Fibroblast of gingiva (primary cell): ENCODE measurements at regions not wholly inside any gene's neighbourhood (a gene's known extent, or its start where the extent isn't known, plus 50 kb on each side); places are given as distances from the start of the nearest gene placed in this dataset.
"Not testable (repeated sequence)": the region's sequence is repeated elsewhere in the genome, so short reads cannot be mapped to it uniquely, and the experiment has no call there.

Source experiments
- DNase-seq: peaks from one replicate; pipeline ENCODE4 v3.0.0-alpha.2; 2011; ENCODE audit warnings: low read depth

DNA sequence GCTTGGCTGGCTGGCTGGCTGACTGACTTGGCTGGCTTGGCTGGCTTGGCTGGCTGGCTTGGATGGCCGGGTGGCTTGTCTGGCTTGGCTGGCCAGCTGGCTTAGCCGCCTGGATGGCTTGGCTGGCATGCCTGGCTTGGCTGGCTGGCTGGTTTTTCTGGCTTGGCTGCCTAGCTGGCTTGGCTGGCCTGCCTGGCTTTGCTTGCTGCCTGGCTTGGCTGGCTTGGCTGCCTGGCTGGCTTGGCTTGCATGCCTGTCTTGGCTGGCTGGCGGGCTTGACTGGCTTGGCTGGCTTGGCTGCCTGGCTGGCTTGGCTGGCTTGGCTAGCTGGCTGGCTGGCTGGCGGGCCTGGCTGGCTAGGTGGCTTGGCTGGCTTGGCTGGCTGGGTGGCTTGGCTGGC is 2830.5 kb downstream of the RPIA start:
- DNase-seq, result not testable (repeated sequence)

DNA sequence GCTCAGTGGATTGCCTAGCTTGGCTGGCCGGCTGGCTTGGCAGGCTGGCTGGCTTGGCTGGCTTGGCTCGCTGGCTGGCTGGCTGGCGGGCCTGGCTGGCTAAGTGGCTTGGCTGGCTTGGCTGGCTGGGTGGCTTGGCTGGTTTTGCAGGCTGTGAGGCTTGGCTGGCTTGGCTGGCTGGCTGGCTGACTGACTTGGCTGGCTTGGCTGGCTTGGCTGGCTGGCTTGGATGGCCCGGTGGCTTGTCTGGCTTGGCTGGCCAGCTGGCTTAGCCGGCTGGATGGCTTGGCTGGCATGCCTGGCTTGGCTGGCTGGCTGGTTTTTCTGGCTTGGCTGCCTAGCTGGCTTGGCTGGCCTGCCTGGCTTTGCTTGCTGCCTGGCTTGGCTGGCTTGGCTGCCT is 2831.4 kb downstream of the RPIA start:
- DNase-seq, result not testable (repeated sequence)

DNA sequence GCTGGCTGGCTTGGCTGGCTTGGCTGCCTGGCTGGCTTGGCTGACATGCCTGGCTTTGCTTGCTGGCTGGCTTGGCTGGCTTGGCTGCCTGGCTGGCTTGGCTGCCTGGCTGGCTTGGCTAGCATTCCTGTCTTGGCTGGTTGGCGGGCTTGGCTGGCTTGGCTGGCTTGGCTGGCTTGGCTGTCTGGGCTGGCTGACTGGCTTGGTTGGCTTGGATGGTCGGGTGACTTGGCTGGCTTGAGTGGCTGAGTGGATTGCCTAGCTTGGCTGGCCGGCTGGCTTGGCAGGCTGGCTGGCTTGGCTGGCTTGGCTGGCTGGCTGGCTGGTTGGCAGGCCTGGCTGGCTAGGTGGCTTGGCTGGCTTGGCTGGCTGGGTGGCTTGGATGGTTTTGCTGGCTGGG is 2832.3 kb downstream of the RPIA start:
- not testable (repeated sequence) for DNase-seq

DNA sequence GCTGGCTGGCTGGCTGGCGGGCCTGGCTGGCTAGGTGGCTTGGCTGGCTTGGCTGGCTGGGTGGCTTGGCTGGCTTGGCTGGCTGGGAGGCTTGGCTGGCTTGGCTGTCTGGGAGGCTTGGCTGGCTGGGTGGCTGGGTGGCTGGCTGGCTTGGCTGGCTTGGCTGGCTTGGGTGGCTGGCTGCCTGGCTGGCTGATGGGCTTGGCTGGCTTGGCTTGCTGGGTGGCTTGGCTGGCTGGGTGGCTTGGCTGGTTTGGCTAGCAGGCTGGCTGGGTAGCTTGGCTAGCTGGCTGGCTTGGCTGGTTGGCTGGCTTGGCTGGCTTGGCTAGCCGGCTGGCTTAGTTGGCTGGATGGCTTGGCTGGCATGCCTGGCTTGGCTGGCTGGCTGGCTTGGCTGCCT is 2834.1 kb downstream of the RPIA start:
- DNase-seq, result not testable (repeated sequence)

DNA sequence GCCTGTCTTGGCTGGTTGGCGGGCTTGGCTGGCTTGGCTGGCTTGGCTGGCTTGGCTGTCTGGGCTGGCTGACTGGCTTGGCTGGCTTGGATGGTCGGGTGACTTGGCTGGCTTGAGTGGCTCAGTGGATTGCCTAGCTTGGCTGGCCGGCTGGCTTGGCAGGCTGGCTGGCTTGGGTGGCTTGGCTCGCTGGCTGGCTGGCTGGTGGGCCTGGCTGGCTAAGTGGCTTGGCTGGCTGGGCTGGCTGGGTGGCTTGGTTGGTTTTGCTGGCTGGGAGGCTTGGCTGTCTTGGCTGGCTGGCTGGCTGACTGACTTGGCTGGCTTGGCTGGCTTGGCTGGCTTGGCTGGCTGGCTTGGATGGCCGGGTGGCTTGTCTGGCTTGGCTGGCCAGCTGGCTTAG is 2834.6 kb downstream of the RPIA start:
- DNase-seq, result not testable (repeated sequence)

DNA sequence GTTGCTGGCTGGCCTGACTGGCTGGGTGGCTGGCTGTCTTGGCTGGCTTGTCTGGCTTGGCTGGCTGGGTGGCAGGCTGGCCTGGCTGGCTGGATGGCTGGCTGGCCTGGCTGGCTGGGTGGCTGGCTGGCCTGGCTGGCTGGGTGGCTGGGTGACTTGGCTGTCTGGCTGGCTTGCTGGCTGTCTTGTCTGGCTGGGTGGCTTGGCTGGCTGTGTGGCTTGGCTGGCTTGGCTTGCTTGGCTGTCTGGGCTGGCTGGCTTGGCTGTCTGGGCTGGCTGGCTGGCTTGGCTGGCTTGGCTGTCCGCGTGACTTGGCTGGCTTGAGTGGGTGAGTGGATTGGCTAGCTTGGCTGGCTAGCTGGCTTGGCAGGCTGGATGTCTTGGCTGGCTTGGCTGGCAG is 2835.6 kb downstream of the RPIA start:
- not testable (repeated sequence) for DNase-seq

DNA sequence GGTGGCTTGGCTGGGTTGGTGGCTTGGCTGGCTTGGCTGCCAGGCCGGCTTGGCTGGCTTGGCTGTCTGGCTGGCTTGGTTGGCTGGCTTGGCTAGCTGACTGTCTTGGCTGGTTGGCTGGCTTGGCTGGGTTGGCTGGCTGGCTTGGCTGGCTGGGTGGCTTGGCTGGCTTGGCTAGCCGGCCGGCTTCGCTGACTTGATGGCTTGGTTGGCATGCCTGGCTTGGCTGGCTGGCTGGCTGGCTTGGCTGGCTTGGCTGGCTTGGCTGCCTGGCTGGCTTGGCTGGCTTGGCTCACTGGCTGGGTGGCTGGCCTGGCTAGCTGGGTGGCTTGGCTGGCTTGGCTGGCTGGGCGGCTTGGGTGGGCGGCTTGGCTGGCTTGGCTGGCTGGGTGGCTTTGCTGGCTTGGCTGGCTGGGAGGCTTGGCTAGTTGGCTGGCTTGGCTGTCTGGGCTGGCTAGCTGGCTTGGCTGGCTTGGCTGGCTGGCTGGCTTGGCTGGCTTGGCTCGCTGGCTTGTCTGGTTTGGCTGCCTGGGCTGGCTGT is 2836.1 kb downstream of the RPIA start:
- not testable (repeated sequence) for DNase-seq

DNA sequence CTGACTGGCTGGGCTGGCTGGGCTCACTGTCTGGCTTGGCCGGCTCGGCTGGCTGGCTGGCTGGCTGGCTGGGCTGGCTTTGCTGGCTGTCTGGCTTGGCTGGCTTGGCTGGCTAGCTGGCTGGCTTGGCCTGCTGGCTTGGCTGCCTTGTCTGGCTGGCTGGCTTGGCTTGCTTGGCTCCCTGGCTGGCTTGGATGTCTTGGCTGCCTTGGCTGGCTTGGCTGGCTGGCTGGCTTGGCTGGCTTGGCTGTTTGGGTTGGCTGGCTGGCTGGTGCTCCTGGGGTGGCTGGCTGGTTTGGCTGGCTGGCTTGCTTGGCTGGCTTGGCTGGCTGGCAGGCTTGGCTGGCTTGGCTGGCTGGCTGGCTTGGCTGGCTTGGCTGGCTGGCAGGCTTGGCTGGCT is 2836.9 kb downstream of the RPIA start:
- DNase-seq, result not testable (repeated sequence)

DNA sequence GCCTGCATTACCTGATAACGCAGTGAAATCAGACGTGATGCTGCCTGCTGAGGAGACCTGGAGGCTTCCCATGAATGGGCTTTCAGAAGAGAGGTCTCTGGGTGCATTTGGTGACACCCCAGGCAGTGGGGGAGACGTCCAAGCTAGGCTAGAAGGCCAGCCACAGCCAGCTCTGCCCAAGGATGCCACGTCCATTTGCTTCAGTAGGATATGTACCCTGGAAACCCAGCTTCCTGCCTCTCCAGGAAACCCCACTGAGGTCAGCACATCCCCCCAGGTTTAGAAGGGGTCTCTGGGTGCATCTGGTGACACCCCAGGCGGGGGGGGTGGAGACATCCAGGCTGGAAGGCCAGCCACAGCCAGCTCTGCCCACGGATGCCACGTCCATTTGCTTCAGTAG is 2844.6 kb downstream of the RPIA start:
- DNase-seq, result not testable (repeated sequence)

DNA sequence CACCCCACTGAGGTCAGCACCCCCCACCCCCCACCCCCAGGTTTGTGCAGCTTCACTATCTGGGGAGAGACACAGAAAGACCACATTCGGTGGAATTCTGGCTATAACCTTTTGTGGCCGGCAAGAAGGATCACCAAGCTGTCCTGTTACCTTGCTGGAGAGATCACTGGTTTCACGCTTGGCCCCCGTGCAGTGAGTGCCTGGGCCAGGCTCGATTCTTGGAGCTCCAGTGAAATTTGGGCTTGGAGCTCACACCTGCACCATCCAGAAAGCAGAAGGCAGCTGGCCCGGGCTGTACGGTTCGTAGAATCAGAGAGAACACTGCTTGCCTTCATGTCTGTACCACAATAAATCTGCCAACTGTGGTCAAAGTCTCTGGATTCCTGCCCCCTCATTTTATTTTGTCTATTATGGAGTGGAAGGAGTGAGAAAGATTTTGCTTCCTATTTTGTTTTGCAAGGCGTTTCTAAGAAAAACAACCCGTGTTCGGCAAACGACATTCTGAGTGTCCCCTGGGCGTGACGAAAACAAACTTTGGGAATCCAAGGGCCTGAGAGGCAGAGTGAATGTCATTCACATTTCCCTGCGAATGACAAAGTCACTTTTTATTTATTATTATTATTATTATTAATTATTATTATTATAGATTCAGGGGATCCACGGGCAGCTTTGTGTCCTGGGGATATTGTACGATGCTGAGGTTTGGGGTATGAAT is 2845.2 kb downstream of the RPIA start:
- DNase-seq, result not testable (repeated sequence)

DNA sequence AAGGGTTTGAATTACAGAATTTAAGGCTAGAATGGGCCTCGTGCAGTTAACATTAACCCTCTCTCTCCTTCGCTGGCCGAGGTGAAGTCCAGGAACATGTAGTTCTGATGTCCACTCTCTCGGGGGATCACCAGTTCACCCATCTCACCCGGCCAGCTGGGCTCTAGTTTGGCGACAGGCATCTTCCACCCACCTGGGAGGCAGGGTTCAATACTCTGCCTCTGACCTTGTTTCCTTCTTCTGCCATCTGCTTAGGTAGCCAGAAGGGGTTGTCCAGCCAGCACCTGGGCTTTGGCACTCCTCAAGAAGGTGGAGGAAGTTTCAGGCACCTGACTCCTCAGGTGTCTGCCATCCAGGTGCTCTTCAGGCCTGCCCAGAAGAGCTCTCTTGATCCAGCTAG is 2857.8 kb downstream of the RPIA start:
- DNase-seq, result not testable (repeated sequence)

DNA sequence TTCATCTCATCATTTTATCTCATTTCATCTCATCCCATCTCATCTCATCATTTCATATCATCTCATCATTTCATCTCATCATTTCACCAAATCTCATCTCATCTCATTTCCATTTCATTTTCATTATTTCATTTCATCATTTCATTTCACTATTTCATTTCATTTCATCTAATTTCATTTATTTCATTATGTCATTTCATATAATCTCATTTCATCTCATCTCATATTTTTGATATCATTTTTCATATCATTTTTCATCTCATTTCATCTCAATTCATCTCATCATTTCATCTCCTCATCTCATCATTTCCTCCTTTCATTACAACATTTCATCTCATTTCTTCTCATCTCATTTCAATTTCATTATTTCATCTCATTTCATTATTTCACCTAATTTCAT is 2866.8 kb downstream of the RPIA start:
- not testable (repeated sequence) for DNase-seq

DNA sequence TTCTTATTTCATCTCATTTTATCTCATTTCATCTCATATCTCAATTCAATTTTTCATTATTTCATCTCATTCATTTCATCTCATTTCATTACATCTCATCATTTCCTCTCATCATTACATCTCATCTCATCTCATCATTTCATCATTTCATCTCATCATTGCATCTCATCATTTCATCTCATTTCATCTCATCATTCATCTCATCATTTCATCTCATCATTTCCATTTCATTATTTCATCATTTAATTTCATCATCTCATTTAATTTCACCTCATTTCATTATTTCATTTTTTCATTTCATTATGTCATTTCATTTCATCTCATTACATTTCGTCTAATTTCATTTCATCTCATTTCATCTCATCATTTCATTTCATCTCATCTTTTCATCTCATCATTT is 2867.8 kb downstream of the RPIA start:
- DNase-seq, result not testable (repeated sequence)

DNA sequence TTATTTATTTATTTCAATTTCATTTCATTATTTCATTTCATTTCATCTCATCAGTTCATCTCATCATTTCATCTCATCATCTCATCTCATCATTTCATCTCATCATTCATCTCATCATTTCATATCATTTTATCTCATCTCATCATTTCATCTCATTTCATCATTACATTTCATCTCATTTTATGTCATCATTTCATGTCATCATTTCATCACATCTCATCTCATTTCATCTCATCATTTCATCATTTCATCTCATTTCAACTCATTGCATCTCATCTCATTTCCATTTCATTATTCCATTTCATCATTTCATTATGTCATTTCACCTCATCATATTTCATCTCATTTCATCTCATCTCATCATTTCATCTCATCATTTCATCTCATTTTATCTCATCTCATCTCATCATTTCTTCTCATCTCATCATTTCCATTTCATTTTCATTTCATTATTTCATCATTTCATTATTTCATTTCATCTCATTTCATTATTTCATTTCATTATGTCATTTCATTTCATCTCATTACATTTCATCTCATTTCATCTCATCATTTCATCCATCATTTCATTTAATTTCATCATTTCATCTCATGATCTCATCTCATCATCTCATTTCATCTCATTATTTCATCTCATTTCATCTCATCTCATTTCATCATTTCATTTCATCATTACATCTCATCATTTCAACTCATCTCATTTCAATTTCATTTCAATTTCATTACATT is 2868.6 kb downstream of the RPIA start:
- not testable (repeated sequence) for DNase-seq

DNA sequence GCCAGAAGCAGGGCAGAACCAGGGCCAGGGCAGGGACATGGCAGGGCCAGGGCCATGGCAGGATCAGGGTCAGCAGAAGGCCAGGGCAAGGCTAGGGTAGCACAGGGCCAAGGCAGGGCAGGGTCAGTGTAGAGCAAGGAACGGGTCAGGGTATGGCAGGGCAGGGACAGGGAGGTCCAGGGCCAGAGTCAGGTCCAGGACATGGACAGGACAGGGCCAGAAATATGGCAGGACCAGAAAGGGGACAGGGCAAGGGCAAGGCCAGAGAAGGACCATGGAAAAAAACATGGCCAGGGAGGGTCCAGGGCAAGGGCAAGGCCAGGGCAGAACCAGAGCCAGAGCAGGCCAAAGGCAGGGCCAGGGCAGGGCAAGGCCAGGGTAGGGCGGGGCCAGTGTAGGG is 2870.7 kb downstream of the RPIA start:
- not testable (repeated sequence) for DNase-seq

DNA sequence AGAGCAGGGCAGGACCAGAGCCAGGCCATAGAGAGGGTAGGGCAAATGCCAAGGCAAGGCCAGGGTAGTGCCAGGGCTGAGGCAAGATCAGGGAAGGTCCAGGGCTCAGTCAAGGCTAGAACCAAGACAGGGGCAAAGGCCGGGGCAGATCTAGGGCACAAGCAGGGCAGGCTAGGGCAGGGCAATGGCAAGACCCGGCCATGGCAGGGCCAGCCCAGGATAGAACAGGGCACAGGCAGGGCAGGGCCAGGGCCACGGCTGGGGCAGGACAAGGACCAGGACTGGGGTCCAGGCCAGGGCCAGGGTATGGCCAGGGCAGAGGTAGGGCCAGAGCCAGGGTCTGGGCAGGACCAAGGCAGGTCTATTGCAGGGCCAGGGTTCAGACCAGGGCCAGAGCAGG is 2873.2 kb downstream of the RPIA start:
- not testable (repeated sequence) for DNase-seq

DNA sequence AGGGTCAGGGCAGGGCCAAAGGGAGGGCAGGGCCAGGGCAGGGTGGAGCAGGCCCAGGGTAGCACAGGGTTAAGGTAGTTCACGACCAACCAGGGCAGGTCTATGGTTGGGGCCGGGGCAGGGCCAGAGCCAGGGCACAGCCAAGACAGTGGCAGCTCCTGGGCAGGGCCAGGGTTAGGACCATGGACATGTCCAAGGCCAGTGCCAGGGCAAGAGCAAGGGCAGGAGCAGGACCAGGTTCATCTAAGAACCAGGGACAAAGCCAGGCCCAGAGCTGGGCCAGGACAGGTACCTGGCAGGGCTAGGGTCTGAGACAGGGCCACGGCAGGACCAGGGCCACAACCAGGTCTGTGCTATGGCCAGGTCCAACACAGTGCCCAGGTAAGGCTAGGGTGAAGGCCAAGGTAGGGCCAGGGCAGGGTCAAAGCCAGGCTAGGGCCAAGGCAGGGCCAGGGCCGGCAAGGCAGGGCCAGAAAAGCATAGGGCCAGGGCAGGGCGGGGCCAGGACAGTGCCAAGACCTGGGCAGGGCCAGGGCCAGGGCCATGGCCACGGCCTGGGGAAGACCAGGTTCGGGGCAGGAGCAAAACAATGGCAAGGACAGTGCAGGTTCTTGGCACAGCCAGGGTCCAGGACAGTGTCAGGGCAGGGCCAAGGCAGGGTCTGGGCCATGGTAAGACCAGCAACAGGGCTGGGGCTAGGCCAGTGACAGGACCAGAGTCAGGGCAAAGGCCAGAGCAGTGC is 2874.4 kb downstream of the RPIA start:
- not testable (repeated sequence) for DNase-seq

DNA sequence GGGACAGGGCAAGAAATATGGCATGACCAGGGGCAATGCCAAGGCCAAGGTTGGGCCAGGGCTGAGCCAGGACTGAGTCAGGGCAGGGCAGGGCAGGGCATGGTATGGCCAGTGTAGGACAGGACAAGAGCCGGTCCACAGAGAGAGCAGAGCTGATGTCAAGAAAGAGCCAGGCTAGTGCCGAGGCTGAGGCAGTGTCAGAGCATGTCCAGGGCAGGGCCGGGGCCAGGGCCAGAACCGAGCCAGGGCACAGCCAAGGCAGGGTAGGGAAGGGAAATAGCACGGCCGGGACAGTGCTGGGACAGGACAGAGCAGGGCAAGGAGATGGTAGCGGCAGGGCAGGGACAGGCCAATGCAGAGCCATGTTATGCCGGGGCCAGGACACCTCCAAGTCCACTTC is 2875.1 kb downstream of the RPIA start:
- DNase-seq, result not testable (repeated sequence)

DNA sequence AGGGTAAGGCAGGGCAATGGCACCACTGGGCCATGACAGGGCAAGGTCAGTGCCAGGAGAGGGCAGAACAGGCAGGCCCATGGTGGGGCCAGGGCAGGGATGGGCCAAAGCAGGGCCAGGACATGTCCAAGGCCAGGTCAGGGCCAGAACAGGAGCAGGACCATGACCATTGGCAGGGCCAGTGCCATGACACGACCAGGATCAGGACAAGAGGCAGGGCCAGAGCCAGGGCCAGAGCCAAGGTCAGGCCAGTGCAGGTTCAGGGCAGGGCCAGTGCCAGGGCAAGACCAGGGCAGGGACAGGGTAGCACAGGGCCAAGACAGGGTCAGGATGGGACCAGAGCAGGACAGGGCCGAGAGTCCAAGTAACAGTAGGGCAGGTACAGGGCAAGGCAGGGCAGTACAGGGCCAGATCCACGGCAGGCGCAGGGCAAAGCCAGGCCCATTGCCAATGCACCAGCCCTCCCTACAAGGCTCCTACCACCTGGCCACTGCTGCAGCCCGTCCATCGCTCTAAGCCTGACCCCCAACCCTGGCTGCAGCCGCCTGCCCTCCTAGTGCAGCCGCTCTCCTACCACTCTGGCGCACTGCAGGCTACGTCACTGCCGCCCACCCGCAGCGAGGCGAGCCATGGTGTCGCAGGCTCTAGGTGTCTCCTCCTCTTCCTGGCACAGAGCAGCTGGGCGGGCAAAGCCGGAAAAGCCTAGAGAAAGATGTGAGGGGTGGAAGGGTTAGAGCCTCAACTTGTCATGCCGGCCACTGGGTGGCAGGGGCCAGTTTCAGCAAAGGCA is 2876.3 kb downstream of the RPIA start:
- DNase-seq, result not testable (repeated sequence)

DNA sequence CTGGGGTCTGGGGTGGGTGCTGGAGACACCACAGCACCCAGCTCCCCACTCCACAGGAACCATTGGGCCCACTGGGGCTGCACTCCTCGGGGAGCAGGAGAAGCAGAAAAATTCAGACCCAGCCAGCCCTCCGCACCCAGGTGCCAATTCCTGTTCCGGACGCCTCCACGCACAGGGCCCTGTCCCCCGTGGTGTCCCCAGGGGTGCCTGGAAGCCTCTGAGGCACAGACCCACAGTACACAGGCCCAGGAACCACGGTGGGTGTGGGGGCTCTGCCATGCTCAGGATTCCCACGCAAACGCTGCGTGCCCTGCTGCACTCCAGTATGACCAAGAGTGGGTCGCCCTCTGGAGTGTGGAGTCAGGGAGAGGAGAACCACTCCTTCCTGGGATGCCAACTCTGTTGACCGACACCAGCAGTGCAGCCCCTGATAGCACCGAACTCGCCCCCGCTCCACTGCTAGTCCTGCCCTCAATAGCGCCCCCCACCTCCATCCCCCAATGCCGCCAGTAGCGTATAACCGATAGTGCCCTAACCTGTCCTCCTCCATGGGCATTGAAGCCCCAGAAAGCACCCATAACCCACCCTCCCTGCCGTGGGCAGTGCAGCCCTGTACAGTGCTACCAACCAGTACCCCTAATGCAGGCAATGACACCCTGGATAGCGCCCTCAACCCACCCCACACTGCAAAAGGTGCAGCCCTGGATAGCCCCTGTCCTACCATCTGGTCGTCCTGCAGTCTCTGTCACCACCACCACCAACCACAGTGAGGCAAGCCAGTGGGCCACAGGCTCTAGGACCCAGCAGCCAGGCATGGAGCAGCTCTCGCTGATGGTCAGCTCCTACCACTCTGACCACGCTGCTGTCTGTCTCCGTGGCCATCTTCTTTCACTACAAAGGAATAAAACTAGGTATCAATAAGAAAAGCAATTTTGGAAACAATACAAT is 2877.2 kb downstream of the RPIA start:
- not testable (repeated sequence) for DNase-seq
